ENCODE measurements at regions not wholly inside any gene's neighbourhood (a gene's known extent, or its start where the extent isn't known, plus 50 kb on each side); places are given as distances from the start of the nearest gene placed in this dataset.

- TF ChIP-seq REST (IDR thresholded peaks at IDR 0.05; ENCODE audit: low read depth): no peak
- no peak for TF ChIP-seq YY1 (IDR thresholded peaks at IDR 0.05; ENCODE audit: low read depth)
- TF ChIP-seq EP300 (IDR thresholded peaks at IDR 0.05; ENCODE audit: borderline replicate concordance): no peak
Measured at GRCh38 chr2:194822097-194822496, 834.9 kb upstream of the SLC39A10 start.

- TF ChIP-seq NFIC (IDR thresholded peaks at IDR 0.05) (no peak), FOXM1 (IDR thresholded peaks at IDR 0.05; ENCODE audit: borderline replicate concordance, low read depth) (no peak), RAD21 (IDR thresholded peaks at IDR 0.05; ENCODE audit: low read depth) (peak; percentile 59), TAF1 (IDR thresholded peaks at IDR 0.05; ENCODE audit: low read depth) (no peak), CREB1 (IDR thresholded peaks at IDR 0.05; ENCODE audit: low read depth) (no peak), REST (IDR thresholded peaks at IDR 0.05; ENCODE audit: low read depth) (no peak), EGR1 (IDR thresholded peaks at IDR 0.05) (no peak)
Measured at GRCh38 chr2:194819367-194819766, 837.7 kb upstream of the SLC39A10 start.

- TF ChIP-seq YY1 (IDR thresholded peaks at IDR 0.05; ENCODE audit: low read depth): no peak
- no peak for TF ChIP-seq NFIC (IDR thresholded peaks at IDR 0.05)
- TF ChIP-seq TAF1 (IDR thresholded peaks at IDR 0.05; ENCODE audit: low read depth): no peak
Measured at GRCh38 chr2:194815475-194815874, 841.6 kb upstream of the SLC39A10 start.

GRCh38 chr2:194802589-194802988 is 854.4 kb upstream of the SLC39A10 start:
- TF ChIP-seq RAD21 (IDR thresholded peaks at IDR 0.05; ENCODE audit: low read depth): no peak
- TF ChIP-seq CREB1 (IDR thresholded peaks at IDR 0.05; ENCODE audit: low read depth): no peak
- TF ChIP-seq MAX (IDR thresholded peaks at IDR 0.05): no peak
- no peak for TF ChIP-seq CEBPB (IDR thresholded peaks at IDR 0.05)

- no peak for TF ChIP-seq FOXM1 (IDR thresholded peaks at IDR 0.05; ENCODE audit: borderline replicate concordance, low read depth)
- no peak for TF ChIP-seq CEBPB (IDR thresholded peaks at IDR 0.05)
- no peak for TF ChIP-seq TAF1 (IDR thresholded peaks at IDR 0.05; ENCODE audit: low read depth)
- TF ChIP-seq RAD21 (IDR thresholded peaks at IDR 0.05; ENCODE audit: low read depth): no peak
- no peak for TF ChIP-seq TCF12 (IDR thresholded peaks at IDR 0.05; ENCODE audit: low read depth)
- no peak for TF ChIP-seq MAX (IDR thresholded peaks at IDR 0.05)
- no peak for TF ChIP-seq REST (IDR thresholded peaks at IDR 0.05; ENCODE audit: low read depth)
- no peak for TF ChIP-seq TEAD4 (IDR thresholded peaks at IDR 0.05)
- no peak for TF ChIP-seq EP300 (IDR thresholded peaks at IDR 0.05; ENCODE audit: borderline replicate concordance)
- no peak for TF ChIP-seq YY1 (IDR thresholded peaks at IDR 0.05; ENCODE audit: low read depth)
- no peak for TF ChIP-seq EGR1 (IDR thresholded peaks at IDR 0.05)
- TF ChIP-seq USF1 (IDR thresholded peaks at IDR 0.05): no peak
- no peak for TF ChIP-seq CREB1 (IDR thresholded peaks at IDR 0.05; ENCODE audit: low read depth)
- TF ChIP-seq ZBTB7A (IDR thresholded peaks at IDR 0.05; ENCODE audit: low read depth): no peak
- no peak for TF ChIP-seq NFIC (IDR thresholded peaks at IDR 0.05)
Measured at GRCh38 chr2:194769030-194769429, 888.0 kb upstream of the SLC39A10 start.

- TF ChIP-seq FOXM1 (IDR thresholded peaks at IDR 0.05; ENCODE audit: borderline replicate concordance, low read depth) (no peak), NFIC (IDR thresholded peaks at IDR 0.05) (no peak), YY1 (IDR thresholded peaks at IDR 0.05; ENCODE audit: low read depth) (no peak), USF1 (IDR thresholded peaks at IDR 0.05) (no peak), EGR1 (IDR thresholded peaks at IDR 0.05) (no peak), TEAD4 (IDR thresholded peaks at IDR 0.05) (no peak), REST (IDR thresholded peaks at IDR 0.05; ENCODE audit: low read depth) (no peak), ZBTB7A (IDR thresholded peaks at IDR 0.05; ENCODE audit: low read depth) (no peak), TCF12 (IDR thresholded peaks at IDR 0.05; ENCODE audit: low read depth) (no peak), MAX (IDR thresholded peaks at IDR 0.05) (no peak), RAD21 (IDR thresholded peaks at IDR 0.05; ENCODE audit: low read depth) (no peak), CREB1 (IDR thresholded peaks at IDR 0.05; ENCODE audit: low read depth) (no peak), TAF1 (IDR thresholded peaks at IDR 0.05; ENCODE audit: low read depth) (no peak), EP300 (IDR thresholded peaks at IDR 0.05; ENCODE audit: borderline replicate concordance) (no peak), CEBPB (IDR thresholded peaks at IDR 0.05) (no peak)
Measured at GRCh38 chr2:194765723-194766122, 891.3 kb upstream of the SLC39A10 start.
